ENCODE measurements at regions not wholly inside any gene's neighbourhood (a gene's known extent, or its start where the extent isn't known, plus 50 kb on each side); places are given as distances from the start of the nearest gene placed in this dataset.

GRCh38 chr5:8943301-8943700, 602.6 kb downstream of the SEMA5A start:
- no peak for DNase-seq
- intact Hi-C loops (cut with micrococcal nuclease) = no loop called here
- ATAC-seq = no peak

- no peak for ATAC-seq
- intact Hi-C loops (cut with micrococcal nuclease) = no loop called here
- no peak for DNase-seq
Observed at GRCh38 chr5:8944005-8944404, 601.9 kb downstream of the SEMA5A start.

- intact Hi-C loops (cut with micrococcal nuclease) = no loop called here
- ATAC-seq = no peak
Observed at GRCh38 chr5:8945972-8946371, 599.9 kb downstream of the SEMA5A start.

GRCh38 chr5:8949908-8950307, 596.0 kb downstream of the SEMA5A start:
- no peak for ATAC-seq
- intact Hi-C loops (cut with micrococcal nuclease) = no loop called here

More at GRCh38 chr5:8945972-8946371, 599.9 kb downstream of the SEMA5A start:
- DNase-seq = no peak

GRCh38 chr5:8952147-8952546, 593.7 kb downstream of the SEMA5A start:
- intact Hi-C loops (cut with micrococcal nuclease) = no loop called here
- DNase-seq (no peak), ATAC-seq (no peak)

More at GRCh38 chr5:8949908-8950307, 596.0 kb downstream of the SEMA5A start:
- no peak for DNase-seq

DNA sequence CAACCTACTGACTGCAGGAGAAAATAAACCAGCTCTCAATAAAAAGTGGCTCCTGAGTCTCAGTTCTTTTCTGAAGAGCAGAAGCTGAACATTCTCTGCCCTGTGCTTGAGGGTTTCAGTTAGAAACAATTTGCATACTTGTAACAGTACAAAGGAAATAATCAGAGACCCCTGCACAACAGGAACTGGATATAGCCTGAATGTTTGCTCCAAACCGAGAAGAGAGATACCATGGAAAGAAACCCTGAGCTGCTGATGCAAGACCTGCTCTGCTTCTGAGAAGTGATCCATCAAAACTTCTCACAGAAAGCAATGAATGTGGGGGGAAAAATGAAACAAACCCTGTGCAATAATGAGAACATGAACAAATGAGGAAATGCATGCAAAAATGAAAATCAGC, 592.9 kb downstream of the SEMA5A start:
- intact Hi-C loops (cut with micrococcal nuclease) = no loop called here

DNA sequence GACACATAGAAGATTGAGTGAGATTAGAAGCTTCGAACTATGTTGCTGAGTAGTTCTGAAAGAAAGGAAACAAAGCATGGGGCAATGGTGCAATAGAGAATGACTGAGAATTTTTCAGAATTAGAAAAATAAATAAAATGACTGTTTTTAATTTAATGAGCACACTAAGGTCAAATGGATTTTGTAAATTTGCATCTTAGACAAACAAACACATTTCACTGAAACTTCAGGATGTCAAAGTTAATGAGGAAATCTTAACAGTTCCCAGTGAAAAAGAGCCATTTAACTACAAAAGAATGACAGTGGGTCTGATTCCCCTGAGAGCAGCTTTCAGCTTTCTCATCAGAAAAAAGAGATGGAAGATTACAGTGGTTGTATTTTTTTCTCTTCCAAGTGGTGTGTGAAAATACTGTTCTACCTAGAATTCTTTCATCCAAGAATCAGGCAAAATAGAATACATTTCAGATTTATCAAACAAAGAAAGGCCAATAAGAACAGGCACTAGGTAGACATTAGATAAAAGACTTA, 591.9 kb downstream of the SEMA5A start:
- ATAC-seq (no peak), DNase-seq (no peak)
- intact Hi-C loops (cut with micrococcal nuclease) = no loop called here

More for the DNA sequence above, 592.9 kb downstream of the SEMA5A start:
- DNase-seq = no peak
- ATAC-seq = no peak

DNA sequence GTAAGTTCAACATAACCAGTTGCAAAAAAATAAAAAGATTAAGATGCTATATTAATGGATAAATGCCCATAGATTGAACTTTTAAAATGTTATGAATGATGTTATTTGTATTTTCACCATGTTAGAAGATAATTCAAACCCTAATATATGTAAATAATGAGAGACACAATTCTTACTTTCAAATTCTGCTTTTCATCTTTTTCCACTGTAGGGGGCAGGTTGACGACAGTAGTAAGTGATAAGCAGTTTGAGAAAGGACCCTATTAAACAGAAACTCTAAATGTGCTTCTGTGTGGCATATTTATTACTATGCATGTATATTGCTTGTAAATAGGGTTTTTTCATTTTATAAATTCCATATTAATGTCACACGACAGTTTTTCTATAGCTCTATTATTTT, 591.1 kb downstream of the SEMA5A start:
- ATAC-seq = no peak
- intact Hi-C loops (cut with micrococcal nuclease) = no loop called here
- no peak for DNase-seq

- ATAC-seq (no peak), DNase-seq (no peak)
- intact Hi-C loops (cut with micrococcal nuclease) = no loop called here
Observed at GRCh38 chr5:8956659-8957058, 589.2 kb downstream of the SEMA5A start.

DNA sequence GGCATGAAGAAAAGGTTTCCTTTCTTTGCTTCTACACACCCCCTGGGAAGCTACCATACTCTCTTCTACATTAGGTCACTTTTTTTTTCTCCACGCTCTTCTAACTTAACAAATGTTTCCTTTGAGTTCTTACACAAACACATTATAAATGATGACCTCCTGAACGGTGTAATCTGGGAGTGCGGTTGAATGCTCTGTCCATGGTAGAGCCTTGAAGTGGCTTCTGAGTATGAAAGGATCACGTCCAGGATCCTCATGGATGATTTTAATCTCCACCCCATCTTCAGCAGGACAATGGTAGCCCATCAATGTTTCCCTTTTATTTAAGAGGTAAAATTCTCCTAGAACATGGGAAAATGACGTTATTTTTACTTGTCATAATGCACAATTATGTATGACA, 587.3 kb downstream of the SEMA5A start:
- intact Hi-C loops (cut with micrococcal nuclease) = no loop called here

GRCh38 chr5:8961219-8961618, 584.7 kb downstream of the SEMA5A start:
- no peak for ATAC-seq
- intact Hi-C loops (cut with micrococcal nuclease) = no loop called here
- no peak for DNase-seq

More for the DNA sequence above, 587.3 kb downstream of the SEMA5A start:
- ATAC-seq (no peak), DNase-seq (no peak)

- ATAC-seq (no peak), DNase-seq (no peak)
- intact Hi-C loops (cut with micrococcal nuclease) = no loop called here
Observed at GRCh38 chr5:8961956-8962355, 583.9 kb downstream of the SEMA5A start.

GRCh38 chr5:8981016-8981415, 564.9 kb downstream of the SEMA5A start:
- ATAC-seq (no peak), DNase-seq (no peak)
- intact Hi-C loops (cut with micrococcal nuclease) = no loop called here

DNA sequence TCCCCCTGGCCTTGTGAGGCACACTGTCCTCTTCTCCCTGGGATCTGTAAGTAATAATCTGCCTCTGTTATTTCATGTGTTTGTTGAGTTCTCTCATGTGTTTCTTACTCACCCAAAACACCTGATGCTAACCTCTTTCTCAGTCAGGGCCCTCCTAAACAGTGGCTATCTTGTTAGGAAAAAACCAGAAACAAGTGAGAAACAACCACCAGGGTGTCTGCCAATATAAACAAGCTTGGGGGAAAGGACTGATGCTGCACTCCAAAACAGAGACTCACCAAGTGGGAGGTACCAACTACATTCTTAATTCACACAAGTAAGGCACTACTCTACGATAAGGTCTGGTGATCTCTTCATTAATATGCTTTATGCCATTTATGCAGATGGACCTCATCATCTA, 564.4 kb downstream of the SEMA5A start:
- ATAC-seq (no peak), DNase-seq (no peak)
- intact Hi-C loops (cut with micrococcal nuclease) = no loop called here

DNA sequence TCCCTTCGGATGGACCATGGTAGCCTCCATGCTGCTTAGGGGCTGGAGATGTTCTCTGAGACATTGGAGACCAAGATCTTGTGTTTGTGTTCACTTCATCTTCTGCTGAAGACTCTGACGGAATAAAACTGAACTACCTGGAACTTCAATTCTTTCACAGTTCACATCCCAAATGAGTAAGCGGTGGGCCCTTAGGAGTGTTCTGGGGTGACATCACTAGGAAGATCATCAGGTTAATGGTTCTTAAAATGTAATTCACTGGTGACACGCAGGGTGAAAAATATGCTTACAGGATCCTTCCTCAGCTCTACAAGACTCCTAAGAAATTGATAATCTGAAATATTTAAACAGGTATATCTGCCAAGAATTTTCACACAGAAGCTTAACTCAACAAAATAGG, 561.5 kb downstream of the SEMA5A start:
- ATAC-seq (no peak), DNase-seq (no peak)
- intact Hi-C loops (cut with micrococcal nuclease) = no loop called here

Measured in left ventricle myocardium superior (tissue), 1 donor.